ENCODE measurements at regions not wholly inside any gene's neighbourhood (a gene's known extent, or its start where the extent isn't known, plus 50 kb on each side); places are given as distances from the start of the nearest gene placed in this dataset.

DNA sequence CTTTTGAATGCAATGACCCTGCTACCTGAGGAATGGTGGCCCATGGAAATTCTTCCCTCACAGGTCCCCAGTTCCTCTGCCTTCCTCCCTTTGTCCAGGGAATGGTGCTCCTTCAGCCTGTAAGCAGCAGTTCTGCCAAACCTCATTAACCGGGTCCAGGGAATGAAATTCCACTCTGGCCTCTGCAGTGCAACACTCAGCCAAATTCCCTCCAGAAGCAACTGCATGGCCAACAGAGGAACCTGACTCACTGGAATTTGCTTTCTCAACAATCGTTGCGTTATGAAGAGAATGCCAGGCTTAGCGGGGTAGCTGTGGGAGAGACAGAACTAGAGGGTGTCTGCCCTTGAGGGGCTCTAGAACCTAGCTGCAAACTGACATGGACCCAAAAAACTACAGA lies 449.4 kb upstream of the PROK2 start:
- TF ChIP-seq, protein P1, sequence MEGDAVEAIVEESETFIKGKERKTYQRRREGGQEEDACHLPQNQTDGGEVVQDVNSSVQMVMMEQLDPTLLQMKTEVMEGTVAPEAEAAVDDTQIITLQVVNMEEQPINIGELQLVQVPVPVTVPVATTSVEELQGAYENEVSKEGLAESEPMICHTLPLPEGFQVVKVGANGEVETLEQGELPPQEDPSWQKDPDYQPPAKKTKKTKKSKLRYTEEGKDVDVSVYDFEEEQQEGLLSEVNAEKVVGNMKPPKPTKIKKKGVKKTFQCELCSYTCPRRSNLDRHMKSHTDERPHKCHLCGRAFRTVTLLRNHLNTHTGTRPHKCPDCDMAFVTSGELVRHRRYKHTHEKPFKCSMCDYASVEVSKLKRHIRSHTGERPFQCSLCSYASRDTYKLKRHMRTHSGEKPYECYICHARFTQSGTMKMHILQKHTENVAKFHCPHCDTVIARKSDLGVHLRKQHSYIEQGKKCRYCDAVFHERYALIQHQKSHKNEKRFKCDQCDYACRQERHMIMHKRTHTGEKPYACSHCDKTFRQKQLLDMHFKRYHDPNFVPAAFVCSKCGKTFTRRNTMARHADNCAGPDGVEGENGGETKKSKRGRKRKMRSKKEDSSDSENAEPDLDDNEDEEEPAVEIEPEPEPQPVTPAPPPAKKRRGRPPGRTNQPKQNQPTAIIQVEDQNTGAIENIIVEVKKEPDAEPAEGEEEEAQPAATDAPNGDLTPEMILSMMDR (IDR thresholded peaks at IDR 0.05; ENCODE audit: low read depth, low read length, missing control alignments), result no peak
- no peak overlapping the region for H3K4me3 ChIP-seq (ENCODE audit: low read depth, low read length)
- peak; percentile 87 for DNase-seq (ENCODE audit: low read depth)
- in situ Hi-C loops (cut with HindIII; ENCODE audit: low sequenced_read_pairs), result no loop called here

DNA sequence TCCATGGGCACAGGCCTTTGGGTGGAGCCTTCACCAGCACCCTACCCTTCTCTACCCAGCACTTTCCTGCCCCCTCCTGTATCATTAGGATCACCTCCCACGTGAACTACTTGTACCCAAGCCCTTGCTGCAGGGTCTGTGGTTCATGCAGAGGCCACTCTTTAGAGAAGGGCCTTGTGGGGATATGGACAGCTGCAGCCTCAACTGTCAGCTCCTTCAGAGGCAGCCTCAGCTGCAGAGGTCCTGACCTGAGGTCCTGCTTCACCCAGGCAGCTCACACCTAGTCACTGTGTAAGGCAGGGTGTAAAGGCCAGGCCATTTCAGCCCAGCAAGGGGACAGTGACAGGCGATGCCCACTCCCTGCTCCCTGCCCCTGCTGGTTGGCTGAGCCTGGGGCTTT lies 448.6 kb upstream of the PROK2 start:
- TF ChIP-seq, protein P1 (IDR thresholded peaks at IDR 0.05; ENCODE audit: low read depth, low read length, missing control alignments), result no peak
- H3K4me3 ChIP-seq (ENCODE audit: low read depth, low read length), result no peak overlapping the region
- in situ Hi-C loops (cut with HindIII; ENCODE audit: low sequenced_read_pairs), result no loop called here
- no peak for DNase-seq (ENCODE audit: low read depth)

DNA sequence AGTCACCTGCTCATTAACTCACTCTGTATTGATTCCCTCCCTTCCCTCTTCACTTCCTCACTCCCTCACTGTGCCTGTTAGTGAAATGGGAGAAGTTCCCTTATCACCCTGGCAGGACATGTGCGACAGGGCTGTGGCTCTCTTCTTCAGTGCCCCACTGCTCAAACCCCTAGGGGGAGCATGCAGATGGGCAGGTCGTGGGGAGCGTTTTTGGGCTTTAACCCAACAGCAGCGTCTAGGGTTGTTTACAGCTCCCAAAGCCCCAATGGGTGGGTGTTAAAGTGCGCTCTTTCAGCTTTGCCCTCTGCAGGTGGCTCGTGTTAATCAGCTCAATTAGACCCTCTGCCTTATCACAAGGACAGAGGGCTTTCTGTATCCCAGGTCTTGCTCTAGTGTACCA lies 447.8 kb upstream of the PROK2 start:
- in situ Hi-C loops (cut with HindIII; ENCODE audit: low sequenced_read_pairs), result no loop called here
- no peak overlapping the region for H3K4me3 ChIP-seq (ENCODE audit: low read depth, low read length)
- TF ChIP-seq, protein P1 (IDR thresholded peaks at IDR 0.05; ENCODE audit: low read depth, low read length, missing control alignments), result no peak
- no peak for DNase-seq (ENCODE audit: low read depth)

DNA sequence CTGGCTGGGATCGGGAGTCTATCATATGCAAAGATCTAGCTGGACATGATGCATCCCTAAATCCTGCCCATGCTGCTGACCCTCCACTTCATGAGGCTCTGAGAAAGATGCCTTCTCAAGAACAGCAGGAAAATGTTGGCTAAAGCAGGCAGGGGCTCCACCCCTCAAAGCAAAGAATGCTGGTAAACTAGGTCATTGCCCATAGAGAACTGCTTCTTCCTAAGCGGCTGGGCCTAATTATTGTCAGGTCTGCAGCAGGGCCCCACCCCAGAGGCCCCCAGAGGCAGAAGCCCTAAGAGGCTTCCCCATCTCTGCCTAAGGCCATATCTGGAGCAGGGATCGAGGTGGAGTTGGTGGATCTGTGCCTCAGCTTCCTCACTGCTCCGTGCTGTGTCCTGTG lies 447.4 kb upstream of the PROK2 start:
- TF ChIP-seq, protein P1 (IDR thresholded peaks at IDR 0.05; ENCODE audit: low read depth, low read length, missing control alignments), result no peak
- no peak for DNase-seq (ENCODE audit: low read depth)
- in situ Hi-C loops (cut with HindIII; ENCODE audit: low sequenced_read_pairs), result no loop called here
- no peak overlapping the region for H3K4me3 ChIP-seq (ENCODE audit: low read depth, low read length)

DNA sequence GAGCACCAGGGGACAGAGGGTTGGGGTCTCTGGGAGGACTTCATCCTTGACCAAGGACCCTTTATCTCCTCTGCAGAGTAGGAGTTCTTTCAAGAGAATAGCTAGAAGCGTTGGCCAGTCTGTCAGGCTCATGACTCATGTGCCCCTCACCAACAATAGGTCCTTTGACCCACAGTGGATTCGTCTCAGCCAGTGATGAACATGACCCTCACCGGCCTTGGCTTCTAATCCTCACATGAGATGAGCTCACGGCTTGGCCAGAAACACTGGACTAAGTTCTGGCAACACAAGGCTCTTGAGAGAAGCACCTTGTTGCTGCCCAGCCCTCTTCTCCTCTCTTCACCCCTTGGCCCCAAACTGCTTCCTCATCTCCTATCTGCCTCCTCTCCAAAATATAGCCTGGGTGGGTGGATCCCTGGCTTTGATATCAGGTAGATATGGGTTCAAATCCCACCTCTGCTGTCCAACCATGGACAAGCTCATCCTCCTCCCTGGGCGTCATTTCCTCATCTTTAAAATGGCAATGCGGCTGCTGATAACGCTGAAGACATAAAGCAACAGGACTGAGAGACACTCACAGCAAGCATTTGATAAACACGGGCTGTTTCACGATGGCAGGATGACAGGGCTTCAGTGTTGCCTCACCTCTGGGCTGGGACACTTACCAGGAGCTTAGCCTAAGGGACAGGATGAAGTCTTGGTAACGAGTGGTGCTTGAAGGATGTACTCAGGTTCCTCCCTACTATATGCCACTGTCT lies 446.7 kb upstream of the PROK2 start:
- DNase-seq (ENCODE audit: low read depth), result no peak
- no peak overlapping the region for H3K4me3 ChIP-seq (ENCODE audit: low read depth, low read length)
- in situ Hi-C loops (cut with HindIII; ENCODE audit: low sequenced_read_pairs), result no loop called here
- TF ChIP-seq, protein P1 (IDR thresholded peaks at IDR 0.05; ENCODE audit: low read depth, low read length, missing control alignments), result no peak

DNA sequence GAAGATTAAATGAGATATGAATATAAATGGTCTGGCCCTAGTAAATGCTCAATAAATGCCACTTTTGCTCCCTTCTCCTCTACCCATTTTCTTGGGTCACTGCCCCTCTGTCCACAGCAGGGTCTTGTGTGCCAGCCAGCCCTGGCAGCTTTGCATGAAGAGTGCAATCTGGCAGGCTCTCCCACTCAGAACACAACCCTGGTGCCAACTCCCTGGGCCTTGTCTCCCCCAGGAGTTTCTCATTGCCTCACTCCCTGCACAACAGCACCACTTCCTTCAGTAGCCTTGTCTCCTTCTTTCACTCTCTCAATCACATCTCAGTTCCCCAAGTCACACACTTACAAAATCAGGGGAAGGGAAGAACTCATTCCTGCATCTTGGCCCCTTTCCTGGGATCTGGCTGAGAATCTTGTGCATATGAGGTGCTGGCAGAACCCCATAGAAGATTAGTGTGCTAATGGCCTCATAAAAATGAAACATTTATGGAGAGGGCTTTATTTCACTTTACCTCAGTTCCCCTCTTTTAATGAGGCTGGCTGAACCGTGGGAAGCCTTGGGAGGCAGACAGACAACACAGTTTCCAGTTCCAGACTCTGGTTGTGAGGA lies 445.9 kb upstream of the PROK2 start:
- TF ChIP-seq, protein P1 (IDR thresholded peaks at IDR 0.05; ENCODE audit: low read depth, low read length, missing control alignments), result no peak
- in situ Hi-C loops (cut with HindIII; ENCODE audit: low sequenced_read_pairs), result no loop called here
- no peak overlapping the region for H3K4me3 ChIP-seq (ENCODE audit: low read depth, low read length)
- no peak for DNase-seq (ENCODE audit: low read depth)
